ENCODE measurements at regions not wholly inside any gene's neighbourhood (a gene's known extent, or its start where the extent isn't known, plus 50 kb on each side); places are given as distances from the start of the nearest gene placed in this dataset.

DNA sequence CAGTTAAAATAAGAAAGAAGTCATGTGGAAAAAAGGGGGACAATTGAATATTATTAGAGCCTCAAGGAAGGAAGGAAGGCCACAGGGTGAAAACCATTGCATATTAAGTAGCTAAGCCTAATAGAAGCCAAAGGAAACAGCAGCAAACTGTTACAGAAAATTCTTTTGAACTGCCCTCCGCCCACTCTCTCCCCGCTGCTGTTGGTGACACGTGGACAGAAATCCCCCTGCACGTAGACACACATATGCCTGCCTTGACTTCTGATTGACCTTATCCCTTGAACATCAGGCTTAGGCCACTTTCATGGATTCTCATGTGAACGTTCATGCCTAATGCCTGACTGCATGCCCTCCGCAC, 229.1 kb downstream of the KCNRG start:
- peaks cover 18% of the 10 kb centered on the region for H3K4me1 ChIP-seq
- no peaks in the 10 kb centered on the region for H3K36me3 ChIP-seq
- intact Hi-C loops (cut with DNase I), result no loop called here
- no peak overlapping the region for H3K4me3 ChIP-seq
- H3K27me3 ChIP-seq, result no peaks in the 10 kb centered on the region
- TF ChIP-seq, protein P1, sequence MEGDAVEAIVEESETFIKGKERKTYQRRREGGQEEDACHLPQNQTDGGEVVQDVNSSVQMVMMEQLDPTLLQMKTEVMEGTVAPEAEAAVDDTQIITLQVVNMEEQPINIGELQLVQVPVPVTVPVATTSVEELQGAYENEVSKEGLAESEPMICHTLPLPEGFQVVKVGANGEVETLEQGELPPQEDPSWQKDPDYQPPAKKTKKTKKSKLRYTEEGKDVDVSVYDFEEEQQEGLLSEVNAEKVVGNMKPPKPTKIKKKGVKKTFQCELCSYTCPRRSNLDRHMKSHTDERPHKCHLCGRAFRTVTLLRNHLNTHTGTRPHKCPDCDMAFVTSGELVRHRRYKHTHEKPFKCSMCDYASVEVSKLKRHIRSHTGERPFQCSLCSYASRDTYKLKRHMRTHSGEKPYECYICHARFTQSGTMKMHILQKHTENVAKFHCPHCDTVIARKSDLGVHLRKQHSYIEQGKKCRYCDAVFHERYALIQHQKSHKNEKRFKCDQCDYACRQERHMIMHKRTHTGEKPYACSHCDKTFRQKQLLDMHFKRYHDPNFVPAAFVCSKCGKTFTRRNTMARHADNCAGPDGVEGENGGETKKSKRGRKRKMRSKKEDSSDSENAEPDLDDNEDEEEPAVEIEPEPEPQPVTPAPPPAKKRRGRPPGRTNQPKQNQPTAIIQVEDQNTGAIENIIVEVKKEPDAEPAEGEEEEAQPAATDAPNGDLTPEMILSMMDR (IDR thresholded peaks at IDR 0.05), result no peak
- TF ChIP-seq POLR2AphosphoS5 (IDR thresholded peaks at IDR 0.05; ENCODE audit: insufficient read depth in 1 of 2, low read depth in 1 of 2) (no peak), POLR2A (IDR thresholded peaks at IDR 0.05) (no peak)
- no peak overlapping the region for H3K27ac ChIP-seq
- H3K9me3 ChIP-seq, result no peaks in the 10 kb centered on the region
- DNase-seq (ENCODE audit: extremely low spot score in 2 of 2), result no peak

GRCh38 chr13:50244713-50245574, 229.7 kb downstream of the KCNRG start:
- H3K36me3 ChIP-seq, result no peaks in the 10 kb centered on the region
- no peaks in the 10 kb centered on the region for H3K9me3 ChIP-seq
- H3K4me1 ChIP-seq, result peaks cover 18% of the 10 kb centered on the region
- intact Hi-C loops (cut with DNase I), result no loop called here
- H3K4me3 ChIP-seq, result no peak overlapping the region
- no peak overlapping the region for H3K27ac ChIP-seq
- no peak for DNase-seq (ENCODE audit: extremely low spot score in 2 of 2)
- TF ChIP-seq, protein P1 (IDR thresholded peaks at IDR 0.05), result no peak
- TF ChIP-seq POLR2AphosphoS5 (IDR thresholded peaks at IDR 0.05; ENCODE audit: insufficient read depth in 1 of 2, low read depth in 1 of 2) (no peak), POLR2A (IDR thresholded peaks at IDR 0.05) (no peak)
- no peaks in the 10 kb centered on the region for H3K27me3 ChIP-seq

DNA sequence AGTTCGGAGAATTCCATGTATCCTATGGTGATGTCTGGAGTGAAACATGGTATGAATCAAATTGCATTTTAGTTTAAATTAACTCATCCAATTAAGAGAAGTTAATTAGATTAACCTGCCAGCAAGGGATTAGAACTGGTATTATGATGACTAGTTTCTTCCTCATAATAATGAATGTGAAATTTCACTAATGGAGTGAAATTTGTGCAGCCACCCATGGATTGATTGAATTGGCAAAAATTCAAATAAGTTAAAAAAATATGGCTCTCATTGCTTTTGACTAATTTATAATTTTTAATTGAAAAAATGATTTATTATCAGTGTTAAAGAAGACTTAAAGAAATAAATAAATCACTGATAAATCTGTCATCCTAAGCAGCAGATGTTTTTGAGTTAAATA, 232.0 kb downstream of the KCNRG start:
- H3K9me3 ChIP-seq, result no peaks in the 10 kb centered on the region
- intact Hi-C loops (cut with DNase I), result no loop called here
- H3K27ac ChIP-seq, result no peak overlapping the region
- no peak for DNase-seq (ENCODE audit: extremely low spot score in 2 of 2)
- peaks cover 18% of the 10 kb centered on the region for H3K4me1 ChIP-seq
- H3K36me3 ChIP-seq, result no peaks in the 10 kb centered on the region
- TF ChIP-seq POLR2A (IDR thresholded peaks at IDR 0.05), result no peak
- no peak for TF ChIP-seq POLR2AphosphoS5 (IDR thresholded peaks at IDR 0.05; ENCODE audit: insufficient read depth in 1 of 2, low read depth in 1 of 2)
- TF ChIP-seq, protein P1 (IDR thresholded peaks at IDR 0.05), result no peak
- no peak overlapping the region for H3K4me3 ChIP-seq
- H3K27me3 ChIP-seq, result no peaks in the 10 kb centered on the region

- H3K27ac ChIP-seq, result no peak overlapping the region
- no peaks in the 10 kb centered on the region for H3K27me3 ChIP-seq
- H3K9me3 ChIP-seq, result no peaks in the 10 kb centered on the region
- H3K36me3 ChIP-seq, result no peaks in the 10 kb centered on the region
- no peak for DNase-seq (ENCODE audit: extremely low spot score in 2 of 2)
- TF ChIP-seq POLR2A (IDR thresholded peaks at IDR 0.05) (no peak), POLR2AphosphoS5 (IDR thresholded peaks at IDR 0.05; ENCODE audit: insufficient read depth in 1 of 2, low read depth in 1 of 2) (no peak)
- TF ChIP-seq, protein P1 (IDR thresholded peaks at IDR 0.05), result no peak
- H3K4me3 ChIP-seq, result no peak overlapping the region
- intact Hi-C loops (cut with DNase I), result no loop called here
- peaks cover 18% of the 10 kb centered on the region for H3K4me1 ChIP-seq
Observed at GRCh38 chr13:50248516-50249143, 233.4 kb downstream of the KCNRG start.

- DNase-seq (ENCODE audit: extremely low spot score in 2 of 2), result no peak
- H3K9me3 ChIP-seq, result no peaks in the 10 kb centered on the region
- H3K27me3 ChIP-seq, result no peaks in the 10 kb centered on the region
- intact Hi-C loops (cut with DNase I), result no loop called here
- no peaks in the 10 kb centered on the region for H3K36me3 ChIP-seq
- H3K4me3 ChIP-seq, result no peak overlapping the region
- TF ChIP-seq POLR2AphosphoS5 (IDR thresholded peaks at IDR 0.05; ENCODE audit: insufficient read depth in 1 of 2, low read depth in 1 of 2), result no peak
- no peak for TF ChIP-seq POLR2A (IDR thresholded peaks at IDR 0.05)
- TF ChIP-seq, protein P1 (IDR thresholded peaks at IDR 0.05), result no peak
- H3K4me1 ChIP-seq, result peaks cover 13% of the 10 kb centered on the region
- no peak overlapping the region for H3K27ac ChIP-seq
Observed at GRCh38 chr13:50249144-50249521, 233.9 kb downstream of the KCNRG start.

All from vagina (tissue), 2 donors.